GM18511 (cell line): ENCODE measurements at regions not wholly inside any gene's neighbourhood (a gene's known extent, or its start where the extent isn't known, plus 50 kb on each side); places are given as distances from the start of the nearest gene placed in this dataset.
"Not testable (repeated sequence)": the region's sequence is repeated elsewhere in the genome, so short reads cannot be mapped to it uniquely, and the experiment has no call there.

Experiments
- ATAC-seq: cut with Tn5 transposase; IDR thresholded peaks from one replicate; pipeline ENCODE4 v1.9.1; 2021; ENCODE audit warnings: mild to moderate bottlenecking, moderate library complexity; ENCODE audit not compliant: unreplicated experiment

DNA sequence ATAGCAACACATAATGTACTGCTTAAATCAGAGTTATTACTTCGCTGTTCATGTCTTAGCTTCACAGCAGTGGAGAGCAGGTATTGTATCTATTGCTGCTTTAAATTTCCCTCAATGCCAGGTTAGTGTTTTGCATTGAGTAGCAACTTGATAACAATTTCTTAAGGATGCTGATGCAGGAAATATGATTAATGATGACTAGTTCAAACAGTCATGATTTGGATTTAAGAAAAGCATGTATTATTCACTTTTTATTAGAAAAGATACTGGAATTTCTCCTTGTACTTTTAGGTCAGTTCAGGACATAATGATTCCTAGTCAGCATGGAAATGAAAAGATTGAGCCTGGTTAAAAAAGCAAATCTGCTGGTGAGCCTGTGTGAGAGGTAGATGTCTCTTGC, 67.2 kb upstream of the ARHGAP29 start:
- ATAC-seq, result no peak

DNA sequence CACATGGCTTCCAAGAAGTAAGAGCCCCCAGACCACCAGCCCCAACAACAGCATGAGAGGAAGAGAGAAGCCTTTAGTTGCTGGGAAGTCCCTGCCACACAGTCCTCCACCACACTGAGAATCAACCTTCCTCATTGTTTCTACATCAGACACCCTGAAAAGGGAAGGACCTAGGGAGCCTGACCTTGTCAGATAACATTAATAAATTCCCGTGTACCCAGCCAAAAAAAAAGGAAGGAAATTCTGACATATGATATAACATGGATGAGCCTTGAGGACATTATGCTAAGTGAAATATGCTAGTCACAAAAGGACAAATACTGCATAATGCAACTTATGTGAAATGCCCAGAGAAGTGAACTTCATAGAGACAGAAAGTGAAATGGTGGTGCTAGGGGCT, 65.6 kb upstream of the ARHGAP29 start:
- ATAC-seq, result no peak

DNA sequence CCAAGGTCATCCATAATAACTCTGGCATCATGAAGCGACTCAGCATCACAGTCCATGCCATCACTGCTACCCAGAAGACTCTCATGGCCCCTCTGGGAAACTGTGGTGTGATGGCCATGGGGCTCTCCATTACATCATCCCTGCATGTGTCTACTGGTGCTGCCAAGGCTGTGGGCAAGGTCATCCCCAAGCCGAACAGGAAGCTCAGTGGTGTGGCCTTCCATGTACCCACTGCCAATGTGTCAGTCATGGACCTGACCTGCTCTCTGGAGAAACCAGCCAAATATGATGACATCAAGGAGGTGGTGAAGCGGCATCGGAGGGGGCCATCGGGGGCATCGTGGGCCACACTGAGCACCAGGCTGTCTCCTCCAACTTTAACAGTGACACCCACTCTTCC, 65.1 kb upstream of the ARHGAP29 start:
- no peak for ATAC-seq

DNA sequence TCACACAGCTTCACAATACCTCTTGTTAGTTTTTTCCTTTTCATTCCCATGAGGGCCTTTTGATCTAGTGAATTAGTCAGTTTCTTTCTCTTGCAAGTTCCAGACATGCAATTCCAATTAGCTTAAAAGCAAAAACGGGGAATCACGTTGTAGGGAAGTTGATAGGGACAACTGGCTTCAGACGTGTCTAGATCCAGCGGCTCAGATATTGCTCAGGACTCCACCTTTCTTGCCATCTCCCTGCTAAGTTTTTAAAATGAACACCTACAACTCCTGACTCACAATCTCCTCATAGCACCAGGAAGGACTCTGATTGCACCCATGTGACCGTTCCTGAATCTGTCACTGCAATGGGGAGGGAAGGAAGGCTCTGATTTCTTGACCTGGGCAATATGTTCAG, 63.8 kb upstream of the ARHGAP29 start:
- no peak for ATAC-seq

DNA sequence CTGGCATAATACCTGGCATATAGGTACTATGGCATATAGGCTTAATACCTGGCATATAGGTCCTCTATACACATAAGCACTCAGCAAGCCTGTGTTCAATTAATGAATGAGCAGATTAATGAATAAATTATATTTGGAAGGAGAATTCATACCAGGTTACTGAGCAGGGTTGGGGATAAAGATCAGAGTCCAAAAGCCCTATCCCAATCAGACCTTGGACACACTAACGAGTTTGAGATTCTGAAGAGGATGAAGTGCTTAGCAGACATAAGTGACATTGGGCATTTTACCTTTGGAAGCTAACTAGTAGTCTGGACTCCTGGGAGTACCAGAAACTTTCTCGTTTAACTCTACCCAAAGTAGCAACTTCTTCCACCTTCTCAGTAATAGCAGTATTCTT, 63.3 kb upstream of the ARHGAP29 start:
- ATAC-seq, result no peak

DNA sequence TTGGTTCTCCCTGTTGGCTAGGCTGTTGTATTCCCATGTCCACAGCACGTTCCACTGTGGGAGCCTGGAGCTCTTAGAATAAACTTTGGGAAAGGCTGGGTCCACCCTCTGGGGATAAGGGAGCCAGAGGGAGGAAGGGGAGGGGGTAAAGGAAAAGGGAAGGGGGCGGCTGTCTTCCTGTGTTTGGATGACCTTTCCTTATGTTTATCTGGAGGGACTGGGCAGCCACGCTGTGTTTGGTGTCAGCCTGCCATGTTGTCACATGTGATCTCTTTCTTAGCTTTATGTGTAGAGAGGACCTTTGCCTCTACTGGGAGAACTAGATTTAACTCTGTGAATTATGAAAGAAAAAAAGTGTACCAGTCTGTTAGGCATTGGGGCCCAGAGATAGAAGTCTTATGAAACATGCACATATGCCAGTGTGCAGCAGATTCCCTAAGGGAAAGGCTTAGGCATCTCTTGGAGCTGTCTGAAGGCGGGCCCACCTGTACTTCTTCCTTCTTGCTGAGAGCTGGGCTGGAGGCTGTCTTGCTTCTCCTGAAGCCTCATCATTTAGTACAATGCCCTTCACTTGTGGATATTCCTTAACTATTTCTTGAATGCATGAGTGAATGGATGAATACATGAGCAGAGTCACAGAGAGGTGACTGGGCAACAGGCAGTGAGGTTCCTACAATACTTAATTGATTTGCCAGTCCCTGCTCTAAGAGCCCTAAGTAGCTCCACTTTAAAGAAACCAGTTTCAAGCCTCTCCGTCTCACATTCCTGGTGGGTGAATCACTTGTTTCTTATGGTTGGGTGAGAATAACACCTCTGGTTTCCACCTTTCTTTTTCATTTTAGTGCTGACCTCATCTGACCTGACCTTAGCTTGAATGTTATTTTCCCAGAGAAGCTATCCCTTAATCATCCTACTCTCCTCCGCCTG, 62.5 kb upstream of the ARHGAP29 start:
- no peak for ATAC-seq

DNA sequence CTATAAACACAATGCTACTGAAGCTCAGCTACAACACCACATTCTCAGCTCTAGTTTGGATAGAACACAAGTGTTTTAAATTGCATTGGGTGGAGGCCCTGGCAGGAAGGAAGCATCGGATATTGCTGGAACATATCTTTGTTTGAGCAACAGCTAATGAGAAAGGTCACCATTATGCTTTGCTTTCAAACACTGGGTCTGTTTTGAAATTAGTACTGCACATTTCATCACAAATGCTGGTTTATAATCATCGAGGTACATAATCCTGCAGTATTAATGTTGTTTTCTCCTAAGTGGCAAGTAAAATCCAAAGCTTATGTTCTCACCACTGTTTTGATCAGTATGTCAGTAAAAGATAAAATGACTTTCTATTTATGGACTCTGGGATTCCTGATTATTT, 61.5 kb upstream of the ARHGAP29 start:
- no peak for ATAC-seq

DNA sequence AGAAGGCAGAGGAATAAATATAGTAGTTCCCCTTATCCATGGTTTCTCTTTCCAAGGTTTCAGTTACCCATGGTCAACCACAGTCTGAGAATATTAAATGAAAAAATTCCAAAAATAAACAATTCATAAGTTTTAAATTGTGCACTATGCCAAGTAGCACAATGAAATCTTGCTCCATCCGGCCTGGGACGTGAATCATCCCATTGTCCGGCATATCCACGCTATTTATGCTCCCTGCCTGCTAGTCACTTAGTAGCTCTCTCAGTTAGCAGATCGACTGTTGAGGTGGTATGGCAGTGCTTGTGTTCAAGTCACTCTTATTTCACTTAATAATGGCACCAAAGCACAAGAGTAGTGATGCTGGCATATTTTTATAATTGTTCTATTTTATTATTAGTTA, 58.6 kb upstream of the ARHGAP29 start:
- ATAC-seq, result no peak

DNA sequence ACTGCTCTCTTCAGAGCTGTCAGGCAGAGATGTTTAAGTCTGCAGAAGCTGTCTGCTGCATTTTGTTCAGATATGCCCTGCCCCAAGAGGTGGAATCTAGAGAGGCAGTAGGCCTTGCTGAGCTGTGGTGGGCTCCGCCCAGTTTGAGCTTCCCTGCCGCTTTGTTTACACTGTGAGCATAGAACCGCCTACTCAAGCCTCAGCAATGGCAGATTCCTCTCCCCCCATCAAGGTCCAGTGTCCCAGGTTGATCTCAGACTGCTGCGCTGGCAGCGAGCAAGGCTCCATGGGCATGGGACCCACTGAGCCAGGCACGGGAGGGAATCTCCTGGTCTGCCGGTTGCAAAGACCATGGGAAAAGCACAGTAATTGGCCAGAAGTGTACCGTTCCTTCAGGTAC, 55.6 kb upstream of the ARHGAP29 start:
- ATAC-seq, result not testable (repeated sequence)

DNA sequence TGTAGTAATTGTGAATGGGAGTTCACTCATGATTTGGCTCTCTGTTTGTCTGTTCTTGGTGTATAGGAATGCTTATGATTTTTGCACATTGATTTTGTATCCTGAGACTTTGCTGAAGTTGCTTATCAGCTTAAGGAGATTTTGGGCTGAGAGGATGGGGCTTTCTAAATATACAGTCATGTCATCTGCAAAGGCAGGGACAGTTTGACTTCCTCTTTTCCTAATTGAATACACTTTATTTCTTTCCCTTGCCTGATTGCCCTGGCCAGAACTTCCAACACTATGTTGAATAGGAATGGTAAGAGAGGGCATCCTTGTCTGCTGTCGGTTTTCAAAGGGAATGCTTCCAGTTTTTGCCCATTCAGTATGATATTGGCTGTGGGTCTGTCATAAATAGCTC, 51.9 kb upstream of the ARHGAP29 start:
- ATAC-seq, result not testable (repeated sequence)
